Cardiac muscle cell (in vitro differentiated cells and primary cell): ENCODE measurements at regions not wholly inside any gene's neighbourhood (a gene's known extent, or its start where the extent isn't known, plus 50 kb on each side); places are given as distances from the start of the nearest gene placed in this dataset.
A peak's percentile ranks its signal among the peaks of the same experiment; 100 is the strongest.

Source experiments
- DNase-seq, 2 donors: peaks; one replicate each; pipeline versions ENCODE4 v3.0.0 to v3.0.0-alpha.2; 2010 to 2017; ENCODE audit warnings: low read depth in 1 of 2, low spot score in 1 of 2
- H3K27ac ChIP-seq: fragments of 200-600 bp; sonication (generic); 2 replicates; pipeline ENCODE4 v1.5.1; 2016
- H3K27me3 ChIP-seq: fragments of 200-600 bp; sonication (generic); 2 replicates; pipeline ENCODE4 v1.6.0; 2016; ENCODE audit warnings: control low read depth
- H3K36me3 ChIP-seq: fragments of 200-600 bp; sonication (generic); 2 replicates; pipeline ENCODE4 v1.5.1; 2016; ENCODE audit warnings: control low read depth
- H3K4me1 ChIP-seq: fragments of 200-600 bp; sonication (generic); 2 replicates; pipeline ENCODE4 v1.8.1; 2017; ENCODE audit warnings: low read depth, mild to moderate bottlenecking, mixed run types
- H3K4me3 ChIP-seq: fragments of 200-600 bp; sonication (generic); 2 replicates; pipeline ENCODE4 v1.5.1; 2016; ENCODE audit warnings: mild to moderate bottlenecking
- H3K9me3 ChIP-seq: fragments of 200-600 bp; sonication (generic); 2 replicates; pipeline ENCODE4 v1.5.1; 2017; ENCODE audit warnings: low read depth, mild to moderate bottlenecking, control low read depth
- TF ChIP-seq, protein P1 (sequence below): IDR thresholded peaks from 2 replicates; pipeline ENCODE4 v1.5.1; 2012; ENCODE audit warnings: low read depth, mild to moderate bottlenecking, low read length

GRCh38 chr4:158065603-158066002 lies 107.2 kb downstream of the GASK1B start:
- H3K27me3 ChIP-seq: no peaks in the 10 kb centered on the region
- H3K4me1 ChIP-seq: no peaks in the 10 kb centered on the region
- no peak overlapping the region for H3K4me3 ChIP-seq
- no peaks in the 10 kb centered on the region for H3K36me3 ChIP-seq
- TF ChIP-seq, protein P1, sequence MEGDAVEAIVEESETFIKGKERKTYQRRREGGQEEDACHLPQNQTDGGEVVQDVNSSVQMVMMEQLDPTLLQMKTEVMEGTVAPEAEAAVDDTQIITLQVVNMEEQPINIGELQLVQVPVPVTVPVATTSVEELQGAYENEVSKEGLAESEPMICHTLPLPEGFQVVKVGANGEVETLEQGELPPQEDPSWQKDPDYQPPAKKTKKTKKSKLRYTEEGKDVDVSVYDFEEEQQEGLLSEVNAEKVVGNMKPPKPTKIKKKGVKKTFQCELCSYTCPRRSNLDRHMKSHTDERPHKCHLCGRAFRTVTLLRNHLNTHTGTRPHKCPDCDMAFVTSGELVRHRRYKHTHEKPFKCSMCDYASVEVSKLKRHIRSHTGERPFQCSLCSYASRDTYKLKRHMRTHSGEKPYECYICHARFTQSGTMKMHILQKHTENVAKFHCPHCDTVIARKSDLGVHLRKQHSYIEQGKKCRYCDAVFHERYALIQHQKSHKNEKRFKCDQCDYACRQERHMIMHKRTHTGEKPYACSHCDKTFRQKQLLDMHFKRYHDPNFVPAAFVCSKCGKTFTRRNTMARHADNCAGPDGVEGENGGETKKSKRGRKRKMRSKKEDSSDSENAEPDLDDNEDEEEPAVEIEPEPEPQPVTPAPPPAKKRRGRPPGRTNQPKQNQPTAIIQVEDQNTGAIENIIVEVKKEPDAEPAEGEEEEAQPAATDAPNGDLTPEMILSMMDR: no peak
- H3K9me3 ChIP-seq: no peaks in the 10 kb centered on the region
- no peak for DNase-seq
- H3K27ac ChIP-seq: no peak overlapping the region

DNA sequence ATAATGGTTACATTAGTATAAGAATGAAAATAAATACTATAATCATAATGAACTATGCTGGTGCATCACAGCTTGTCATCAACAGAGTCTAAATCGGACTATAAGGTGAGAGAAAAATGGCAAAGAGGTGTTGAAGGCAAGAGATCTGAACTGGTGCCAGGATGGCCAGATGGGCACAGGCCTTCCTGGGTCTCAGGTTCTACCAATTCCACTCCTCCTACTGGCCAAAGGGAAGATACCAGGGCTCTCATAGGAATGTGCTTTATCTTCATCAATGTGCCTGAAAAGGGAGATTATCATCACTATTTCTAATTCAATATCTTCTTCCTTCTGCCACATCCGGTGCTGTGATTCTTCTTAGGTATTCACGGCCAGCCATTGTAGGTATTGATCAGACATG lies 107.6 kb downstream of the GASK1B start:
- TF ChIP-seq, protein P1: no peak
- Histone ChIP-seq H3K27me3 (no peaks in the 10 kb centered on the region), H3K27ac (no peak overlapping the region), H3K36me3 (no peaks in the 10 kb centered on the region), H3K4me3 (no peak overlapping the region), H3K9me3 (no peaks in the 10 kb centered on the region), H3K4me1 (no peaks in the 10 kb centered on the region)
- DNase-seq: no peak

DNA sequence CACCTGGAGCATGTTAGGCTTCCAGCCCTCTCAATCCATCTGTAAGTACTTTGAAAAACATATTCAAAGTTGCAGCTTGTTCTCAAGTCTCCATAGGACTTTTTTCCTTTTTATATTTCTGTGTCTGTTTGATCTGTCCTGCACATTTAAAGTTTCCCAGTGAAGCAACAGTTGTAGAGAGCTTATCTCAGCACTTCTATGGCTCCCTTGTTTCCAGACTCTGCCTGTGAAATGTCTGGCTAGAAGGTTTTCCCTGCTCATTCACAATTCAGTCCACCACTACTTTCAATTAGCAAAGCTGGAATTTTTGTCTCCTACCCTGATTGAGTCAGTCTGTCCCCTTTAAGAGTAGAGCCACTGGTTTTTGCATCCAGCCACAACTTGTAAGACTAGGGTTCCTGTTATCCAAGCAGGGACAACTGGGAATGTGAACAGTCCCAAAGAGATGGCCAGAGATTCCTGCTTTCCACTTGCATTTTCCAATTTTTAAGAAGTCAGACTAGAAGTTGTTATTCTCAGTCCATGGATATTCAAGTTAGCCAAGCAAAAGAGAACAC lies 116.1 kb downstream of the GASK1B start:
- peak overlapping the region; percentile 54 for H3K27ac ChIP-seq
- H3K9me3 ChIP-seq: no peaks in the 10 kb centered on the region
- peaks cover 10% of the 10 kb centered on the region for H3K4me1 ChIP-seq
- TF ChIP-seq, protein P1: no peak
- DNase-seq: peak; percentile 42 to 53
- no peaks in the 10 kb centered on the region for H3K27me3 ChIP-seq
- H3K4me3 ChIP-seq: no peak overlapping the region
- no peaks in the 10 kb centered on the region for H3K36me3 ChIP-seq

GRCh38 chr4:158055668-158056067 lies 117.2 kb downstream of the GASK1B start:
- Histone ChIP-seq H3K4me3 (no peak overlapping the region), H3K27me3 (no peaks in the 10 kb centered on the region), H3K4me1 (peaks cover 10% of the 10 kb centered on the region), H3K9me3 (no peaks in the 10 kb centered on the region), H3K36me3 (no peaks in the 10 kb centered on the region), H3K27ac (no peak overlapping the region)
- DNase-seq: peak in 1 of 2 donors; percentile 71
- TF ChIP-seq, protein P1: no peak

GRCh38 chr4:158053801-158054200 lies 119.0 kb downstream of the GASK1B start:
- Histone ChIP-seq H3K9me3 (no peaks in the 10 kb centered on the region), H3K36me3 (no peaks in the 10 kb centered on the region), H3K4me3 (no peak overlapping the region), H3K27ac (no peak overlapping the region), H3K27me3 (no peaks in the 10 kb centered on the region), H3K4me1 (peaks cover 10% of the 10 kb centered on the region)
- DNase-seq: no peak
- TF ChIP-seq, protein P1: no peak
